HepG2 (cell line): ENCODE measurements at regions not wholly inside any gene's neighbourhood (a gene's known extent, or its start where the extent isn't known, plus 50 kb on each side); places are given as distances from the start of the nearest gene placed in this dataset.

Experiments used
- ATAC-seq: fragments of 200-7000 bp; cut with Tn5 transposase; 3 replicates; pipeline ENCODE4 v1.9.1; 2020; ENCODE audit warnings: mild to moderate bottlenecking, moderate library complexity
- BruUV-seq: library from RNA; stranded (reverse); fragments of 400-500 nt; replicated peaks from 2 replicates; lab custom pipeline; 2021; lab: Mats Ljungman, UMichigan
- CTCF ChIA-PET: fragments of 300-600 bp; formaldehyde crosslinking; extraction: SDS; loops from one replicate; lab custom pipeline; 2021; ENCODE audit warnings: low total read pairs, inconsistent platforms, low intra/inter-chr PET ratio; lab: Yijun Ruan, JAX
- POLR2A ChIA-PET: fragments of 350-600 bp; sonication (Branson Sonifier 250); formaldehyde crosslinking; loops from one replicate; lab custom pipeline; 2020; ENCODE audit warnings: antibody characterized with exemption, inconsistent platforms; lab: Yijun Ruan, JAX
- DNase-seq: peaks from one replicate; pipeline ENCODE4 v3.0.0-alpha.2; 2015; ENCODE audit warnings: low spot score
- FAIRE-seq: peaks from 3 replicates; lab custom pipeline; 2011; peaks lifted over from hg19 to GRCh38; lab: Jason Lieb, UNC
- H2AFZ ChIP-seq: one replicate; pipeline ENCODE4 v1.6.1; 2011; ENCODE audit warnings: low read length, inconsistent platforms
- H3K27ac ChIP-seq: fragments of 300-600 bp; 3 replicates; pipeline ENCODE4 v1.8.0; 2011; ENCODE audit warnings: mixed run types, mild to moderate bottlenecking, mixed read lengths, low read length, inconsistent platforms; ENCODE audit not compliant: insufficient read depth; ENCODE audit errors: extremely low read length
- H3K27me3 ChIP-seq, 2 experiments: fragments of 200-600 bp in 1 of 2; 2 replicates in 1 of 2; 3 replicates in 1 of 2; pipeline versions ENCODE4 v1.6.0 to v1.8.0; 2011; ENCODE audit warnings: low read length in 2 of 2, mild to moderate bottlenecking in 2 of 2, moderate library complexity in 2 of 2, inconsistent platforms in 1 of 2; ENCODE audit not compliant: insufficient read depth in 2 of 2, control insufficient read depth in 1 of 2
- H3K36me3 ChIP-seq, 2 experiments: fragments of 200-600 bp in 1 of 2; replicated peaks in 1 of 2; 2 replicates in 1 of 2; 3 replicates in 1 of 2; pipeline versions ENCODE4 v1.5.1 to v1.8.0; 2011; ENCODE audit warnings: low read length in 2 of 2, inconsistent platforms in 1 of 2; ENCODE audit not compliant: insufficient read depth in 2 of 2, control insufficient read depth in 1 of 2
- H3K4me1 ChIP-seq: 2 replicates; pipeline ENCODE4 v1.5.1; 2012; ENCODE audit warnings: low read length, inconsistent platforms; ENCODE audit not compliant: insufficient read depth
- H3K4me2 ChIP-seq: 2 replicates; pipeline ENCODE4 v1.6.0; 2011; ENCODE audit warnings: low read depth, low read length, inconsistent platforms
- H3K4me3 ChIP-seq, 3 experiments: fragments of 200-600 bp in 1 of 3; sonication (generic), shearing (Covaris generic) in 1 of 3; replicated peaks in 1 of 3; 2 replicates each; pipeline ENCODE4 v1.5.1; 2011 to 2016; ENCODE audit warnings: low read length in 3 of 3, inconsistent platforms in 2 of 3, low read depth in 2 of 3, mild to moderate bottlenecking in 2 of 3, control low read depth in 1 of 3, mixed read lengths in 1 of 3; ENCODE audit not compliant: insufficient read depth in 1 of 3
- H3K79me2 ChIP-seq: one replicate; pipeline ENCODE4 v1.6.1; 2011; ENCODE audit warnings: low read length, inconsistent platforms; ENCODE audit not compliant: insufficient read depth
- H3K9ac ChIP-seq: 2 replicates; pipeline ENCODE4 v1.6.0; 2011; ENCODE audit warnings: mild to moderate bottlenecking, low read depth, low read length, inconsistent platforms; ENCODE audit not compliant: insufficient read depth
- H3K9me3 ChIP-seq: 2 replicates; pipeline ENCODE4 v1.5.1; 2012; ENCODE audit warnings: mild to moderate bottlenecking, low read length
- H4K20me1 ChIP-seq: 2 replicates; pipeline ENCODE4 v1.6.0; 2011; ENCODE audit warnings: inconsistent platforms, mild to moderate bottlenecking, low read length, moderate library complexity; ENCODE audit not compliant: insufficient read depth
- CSRNP2 ChIP-seq: sonication (generic); formaldehyde crosslinking; conservative IDR thresholded peaks from 2 replicates; pipeline ENCODE4 v1.8.0; 2022; ENCODE audit warnings: low read depth, missing genetic modification reagents
- ESRRA ChIP-seq: sonication (generic); formaldehyde crosslinking; IDR thresholded peaks from 2 replicates; pipeline ENCODE4 v1.5.1; 2020; ENCODE audit warnings: mild to moderate bottlenecking, low read depth, missing genetic modification reagents
- GATAD1 ChIP-seq: IDR thresholded peaks from 2 replicates; pipeline ENCODE4 v1.6.1; 2016; ENCODE audit warnings: missing genetic modification reagents, missing compliant biosample characterization
- GRHL1 ChIP-seq: sonication (generic); formaldehyde crosslinking; conservative IDR thresholded peaks from 2 replicates; pipeline ENCODE4 v1.8.0; 2022; ENCODE audit warnings: missing genetic modification reagents
- KDM5B ChIP-seq: sonication (generic); formaldehyde crosslinking; IDR thresholded peaks from 2 replicates; pipeline ENCODE4 v1.4.0; 2020; ENCODE audit warnings: missing genetic modification reagents, mild to moderate bottlenecking, borderline replicate concordance
- RFX1 ChIP-seq: fragments of 450-650 bp; IDR thresholded peaks from 2 replicates; pipeline ENCODE4 v1.6.1; 2017
- ZNF24 ChIP-seq: fragments of 450-650 bp; IDR thresholded peaks from 2 replicates; pipeline ENCODE4 v1.6.1; 2017; ENCODE audit warnings: antibody characterized with exemption, mild to moderate bottlenecking
- ZNF282 ChIP-seq: fragments of 450-650 bp; IDR thresholded peaks from 2 replicates; pipeline ENCODE4 v1.6.1; 2018; ENCODE audit not compliant: partially characterized antibody
- ZNF713 ChIP-seq: sonication (generic); formaldehyde crosslinking; IDR thresholded peaks from 2 replicates; pipeline ENCODE4 v1.4.0; 2020; ENCODE audit warnings: mild to moderate bottlenecking, missing genetic modification reagents
- ZNF720 ChIP-seq: sonication (generic); formaldehyde crosslinking; IDR thresholded peaks from 2 replicates; pipeline ENCODE4 v1.4.0; 2020; ENCODE audit warnings: missing genetic modification reagents
- ZNF800 ChIP-seq: sonication (generic); formaldehyde crosslinking; IDR thresholded peaks from 2 replicates; pipeline ENCODE4 v1.4.0; 2020; ENCODE audit warnings: missing genetic modification reagents
- WGBS: methylation state at CpG from one replicate; pipeline ENCODE4 v1.1.6; 2017; ENCODE audit warnings: low lambda C conversion rate; 5-methylcytosine and 5-hydroxymethylcytosine counted together
- in situ Hi-C: cut with HindIII; loops from 2 replicates; pipeline ENCODE4 v1.10.0; 2017; ENCODE audit warnings: low pct_unique_long_range_greater_than_20kb; ENCODE audit not compliant: extremely low pct_ligation_motif_present
- intact Hi-C: fragments of 100-400 bp; cut with micrococcal nuclease; formaldehyde crosslinking; loops from one replicate; pipeline ENCODE4 v1.10.0; 2022; ENCODE audit not compliant: unreplicated experiment
- TF ChIP-seq, protein P1 (sequence below): IDR thresholded peaks from 2 replicates; pipeline ENCODE4 v1.6.1; 2016; ENCODE audit warnings: control low read depth
- TF ChIP-seq, protein P2 (sequence below): sonication (generic); formaldehyde crosslinking; IDR thresholded peaks from 2 replicates; pipeline ENCODE4 v1.4.0; 2020; ENCODE audit warnings: missing genetic modification reagents, borderline replicate concordance
- TF ChIP-seq, protein P3 (sequence below): sonication (generic); formaldehyde crosslinking; IDR thresholded peaks from 2 replicates; pipeline ENCODE4 v1.9.0; 2021; ENCODE audit warnings: missing genetic modification reagents, mild to moderate bottlenecking, borderline replicate concordance
- TF ChIP-seq, protein P4 (sequence below): sonication (generic); formaldehyde crosslinking; IDR thresholded peaks from 2 replicates; pipeline ENCODE4 v1.4.0; 2020; ENCODE audit warnings: mild to moderate bottlenecking, low read depth, missing genetic modification reagents

DNA sequence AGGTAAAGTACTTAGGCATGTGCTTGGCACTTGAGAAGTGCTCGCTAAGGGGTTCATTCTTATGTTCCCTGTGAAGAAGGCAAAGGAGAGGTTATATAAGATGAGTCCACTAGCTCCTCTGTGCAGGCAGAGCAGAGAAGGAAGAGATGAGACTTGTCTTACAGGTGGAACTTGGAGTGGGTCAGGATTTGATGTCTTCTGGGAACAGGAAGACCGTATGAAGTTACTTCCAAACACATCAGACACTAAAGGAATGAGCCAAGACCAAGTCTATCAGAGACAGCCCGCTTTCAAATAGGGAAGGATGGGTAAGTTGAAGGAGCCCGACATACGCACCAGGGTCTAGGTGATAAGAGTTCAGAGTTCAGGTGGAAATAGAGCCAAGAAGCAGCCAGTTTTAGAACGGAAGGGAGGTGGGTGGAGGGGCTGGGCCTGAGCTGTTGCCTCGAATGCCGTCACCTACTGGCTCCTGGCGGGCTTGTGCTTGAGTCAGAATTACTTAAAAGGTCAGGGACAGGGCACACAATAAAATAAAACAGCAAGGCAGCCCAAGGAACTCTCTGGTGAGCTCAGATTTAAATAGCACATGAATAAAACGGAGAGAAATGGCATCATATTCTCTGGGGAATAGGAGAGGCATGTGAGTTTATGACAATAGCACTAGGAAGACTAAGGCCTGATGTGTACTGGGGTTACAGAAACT is 56.1 kb upstream of the GRB10 start:
- Histone ChIP-seq H3K27ac (no peak overlapping the region), H3K4me1 (peaks cover 20% of the 10 kb centered on the region), H4K20me1 (no peaks in the 10 kb centered on the region), H3K79me2 (no peaks in the 10 kb centered on the region), H2AFZ (no peak overlapping the region), H3K4me2 (peak overlapping the region; percentile 19; the same call in 1 of the 2 replicates), H3K36me3 (no peaks in the 10 kb centered on the region), H3K9ac (no peak overlapping the region), H3K27me3 (peaks cover 0 to 21% of the 10 kb centered on the region in 2 experiments; a peak in 2 of 5 replicates), H3K4me3 (no peak overlapping the region), H3K9me3 (no peaks in the 10 kb centered on the region)
- in situ Hi-C loops (no loop called here), intact Hi-C loops (no loop called here)
- ChIA-PET CTCF (no interaction called here), POLR2A (no interaction called here)
- FAIRE-seq: no peak
- no peak for DNase-seq
- no TSS peak for BruUV-seq
- WGBS: 17% methylated on average over 10 of the region's 10 CpGs
- no peak for ATAC-seq
- TF ChIP-seq CSRNP2 (CRISPR knock-in tag) (no peak), ZNF800 (CRISPR knock-in tag) (no peak), ZNF720 (CRISPR knock-in tag) (no peak), GRHL1 (CRISPR knock-in tag) (no peak), ZNF282 (no peak), GATAD1 (CRISPR knock-in tag) (no peak), ESRRA (no peak), KDM5B (CRISPR knock-in tag) (no peak), RFX1 (no peak), ZNF24 (no peak), ZNF713 (CRISPR knock-in tag) (no peak)
- TF ChIP-seq, protein P1, sequence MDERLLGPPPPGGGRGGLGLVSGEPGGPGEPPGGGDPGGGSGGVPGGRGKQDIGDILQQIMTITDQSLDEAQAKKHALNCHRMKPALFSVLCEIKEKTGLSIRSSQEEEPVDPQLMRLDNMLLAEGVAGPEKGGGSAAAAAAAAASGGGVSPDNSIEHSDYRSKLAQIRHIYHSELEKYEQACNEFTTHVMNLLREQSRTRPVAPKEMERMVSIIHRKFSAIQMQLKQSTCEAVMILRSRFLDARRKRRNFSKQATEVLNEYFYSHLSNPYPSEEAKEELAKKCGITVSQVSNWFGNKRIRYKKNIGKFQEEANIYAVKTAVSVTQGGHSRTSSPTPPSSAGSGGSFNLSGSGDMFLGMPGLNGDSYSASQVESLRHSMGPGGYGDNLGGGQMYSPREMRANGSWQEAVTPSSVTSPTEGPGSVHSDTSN (CRISPR knock-in tag): no peak
- TF ChIP-seq, protein P2, sequence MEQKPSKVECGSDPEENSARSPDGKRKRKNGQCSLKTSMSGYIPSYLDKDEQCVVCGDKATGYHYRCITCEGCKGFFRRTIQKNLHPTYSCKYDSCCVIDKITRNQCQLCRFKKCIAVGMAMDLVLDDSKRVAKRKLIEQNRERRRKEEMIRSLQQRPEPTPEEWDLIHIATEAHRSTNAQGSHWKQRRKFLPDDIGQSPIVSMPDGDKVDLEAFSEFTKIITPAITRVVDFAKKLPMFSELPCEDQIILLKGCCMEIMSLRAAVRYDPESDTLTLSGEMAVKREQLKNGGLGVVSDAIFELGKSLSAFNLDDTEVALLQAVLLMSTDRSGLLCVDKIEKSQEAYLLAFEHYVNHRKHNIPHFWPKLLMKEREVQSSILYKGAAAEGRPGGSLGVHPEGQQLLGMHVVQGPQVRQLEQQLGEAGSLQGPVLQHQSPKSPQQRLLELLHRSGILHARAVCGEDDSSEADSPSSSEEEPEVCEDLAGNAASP (CRISPR knock-in tag): no peak
- TF ChIP-seq, protein P3, sequence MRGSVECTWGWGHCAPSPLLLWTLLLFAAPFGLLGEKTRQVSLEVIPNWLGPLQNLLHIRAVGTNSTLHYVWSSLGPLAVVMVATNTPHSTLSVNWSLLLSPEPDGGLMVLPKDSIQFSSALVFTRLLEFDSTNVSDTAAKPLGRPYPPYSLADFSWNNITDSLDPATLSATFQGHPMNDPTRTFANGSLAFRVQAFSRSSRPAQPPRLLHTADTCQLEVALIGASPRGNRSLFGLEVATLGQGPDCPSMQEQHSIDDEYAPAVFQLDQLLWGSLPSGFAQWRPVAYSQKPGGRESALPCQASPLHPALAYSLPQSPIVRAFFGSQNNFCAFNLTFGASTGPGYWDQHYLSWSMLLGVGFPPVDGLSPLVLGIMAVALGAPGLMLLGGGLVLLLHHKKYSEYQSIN (CRISPR knock-in tag): no peak
- TF ChIP-seq, protein P4, sequence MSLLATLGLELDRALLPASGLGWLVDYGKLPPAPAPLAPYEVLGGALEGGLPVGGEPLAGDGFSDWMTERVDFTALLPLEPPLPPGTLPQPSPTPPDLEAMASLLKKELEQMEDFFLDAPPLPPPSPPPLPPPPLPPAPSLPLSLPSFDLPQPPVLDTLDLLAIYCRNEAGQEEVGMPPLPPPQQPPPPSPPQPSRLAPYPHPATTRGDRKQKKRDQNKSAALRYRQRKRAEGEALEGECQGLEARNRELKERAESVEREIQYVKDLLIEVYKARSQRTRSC (CRISPR knock-in tag): no peak
